ENCODE measurements at regions not wholly inside any gene's neighbourhood (a gene's known extent, or its start where the extent isn't known, plus 50 kb on each side); places are given as distances from the start of the nearest gene placed in this dataset.
A peak's percentile ranks its signal among the peaks of the same experiment; 100 is the strongest.

DNA sequence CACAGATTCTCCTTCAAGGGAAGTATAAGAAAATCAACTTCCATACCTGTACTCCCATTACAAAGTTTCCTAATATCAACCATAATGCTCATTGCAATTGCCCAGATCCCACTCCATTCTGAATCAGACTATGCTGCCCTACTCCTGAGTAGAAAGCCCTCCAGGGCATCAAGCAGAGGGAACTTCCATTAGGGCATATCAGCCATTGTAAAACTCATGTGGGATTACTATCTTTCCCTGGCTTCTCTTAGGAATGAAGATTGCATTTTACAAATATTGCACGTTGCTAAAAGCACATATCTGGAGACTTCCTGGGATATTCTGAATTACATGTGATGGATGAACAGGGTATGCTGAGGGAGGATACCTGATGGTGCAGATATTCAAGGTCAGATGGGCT lies 263.2 kb downstream of the FOXA2 start:
- no peak for DNase-seq

GRCh38 chr20:22320245-22320915 lies 264.0 kb downstream of the FOXA2 start:
- DNase-seq = no peak

DNA sequence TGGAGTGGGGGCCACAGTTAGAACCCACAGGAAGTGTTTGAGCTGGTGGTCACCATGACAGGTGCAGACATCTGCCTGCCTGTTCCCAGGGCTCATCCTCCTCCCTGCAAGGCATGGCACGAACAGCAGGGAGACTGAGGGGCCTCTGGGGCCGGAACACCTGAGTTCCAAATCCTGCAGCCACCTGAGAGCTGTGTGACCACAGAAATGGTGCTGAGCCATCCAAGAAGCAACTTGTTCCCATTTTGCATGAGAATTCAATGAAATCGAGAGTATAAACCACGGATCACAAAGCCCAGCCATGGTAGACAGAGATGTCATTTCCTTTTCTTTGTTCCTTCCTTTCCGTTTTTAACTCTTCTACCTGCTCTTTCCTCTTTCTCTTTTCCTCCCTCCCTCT lies 268.6 kb downstream of the FOXA2 start:
- DNase-seq = no peak

DNA sequence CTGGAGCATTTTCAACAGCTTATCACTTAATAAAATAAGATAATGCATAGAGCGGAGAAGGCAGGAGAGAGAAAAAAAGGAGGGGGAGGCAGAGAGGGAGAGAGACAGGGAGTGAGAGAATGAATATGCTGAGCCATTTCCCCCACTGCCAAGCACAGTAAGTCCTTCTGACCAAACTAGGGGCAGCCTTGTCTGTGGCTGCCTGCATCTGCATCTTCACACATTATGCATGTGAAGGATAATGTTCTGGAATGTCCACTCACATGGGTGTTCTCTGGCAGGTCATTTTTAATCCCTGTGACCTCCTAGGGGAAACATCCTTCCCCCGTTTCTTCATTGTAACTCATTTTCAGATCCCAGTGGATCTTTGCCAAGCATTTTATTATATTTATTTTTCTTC lies 269.3 kb downstream of the FOXA2 start:
- no peak for DNase-seq

- DNase-seq = peak in 11 of 51 donors; percentile 0 to 29 (median 7)
Measured at GRCh38 chr20:22312744-22313346, 271.5 kb downstream of the FOXA2 start.

DNA sequence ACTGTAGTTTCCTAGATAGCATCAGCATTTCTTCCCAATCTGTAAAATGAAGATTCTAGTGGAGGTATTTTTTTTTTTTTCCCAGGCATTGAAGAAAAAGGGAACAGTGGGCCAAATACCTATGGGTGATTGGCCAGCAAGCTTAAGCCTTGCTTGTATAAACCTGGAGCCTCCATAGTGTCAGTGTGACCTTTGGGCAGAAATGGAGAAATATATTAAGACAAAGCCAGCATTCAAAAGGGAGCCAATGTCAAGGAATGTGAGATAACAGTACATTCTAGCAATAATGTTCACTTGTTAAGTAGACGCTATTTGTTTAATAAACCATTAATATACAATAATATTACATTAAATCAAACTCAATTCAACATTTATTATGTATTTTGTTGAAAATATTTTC lies 275.4 kb downstream of the FOXA2 start:
- no peak for DNase-seq

DNA sequence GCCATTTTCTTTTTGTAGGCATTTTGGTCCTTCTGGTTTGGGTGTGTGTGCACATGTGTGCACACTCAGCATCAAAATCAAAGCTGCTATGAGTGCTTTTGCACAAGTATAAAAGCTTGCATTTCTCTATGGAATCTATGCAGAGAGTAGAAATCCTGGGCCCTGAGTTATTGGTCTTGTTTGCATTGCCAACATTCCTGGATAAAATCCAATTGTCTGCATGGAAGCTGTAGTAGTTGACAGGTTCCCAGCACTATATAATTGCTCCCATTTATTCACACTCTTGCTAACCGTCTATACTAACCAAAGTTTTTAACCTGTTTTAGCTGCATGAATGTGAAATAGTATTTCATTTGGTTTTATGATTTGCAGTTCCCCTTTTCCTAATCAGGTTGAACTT lies 277.0 kb downstream of the FOXA2 start:
- DNase-seq = no peak

DNA sequence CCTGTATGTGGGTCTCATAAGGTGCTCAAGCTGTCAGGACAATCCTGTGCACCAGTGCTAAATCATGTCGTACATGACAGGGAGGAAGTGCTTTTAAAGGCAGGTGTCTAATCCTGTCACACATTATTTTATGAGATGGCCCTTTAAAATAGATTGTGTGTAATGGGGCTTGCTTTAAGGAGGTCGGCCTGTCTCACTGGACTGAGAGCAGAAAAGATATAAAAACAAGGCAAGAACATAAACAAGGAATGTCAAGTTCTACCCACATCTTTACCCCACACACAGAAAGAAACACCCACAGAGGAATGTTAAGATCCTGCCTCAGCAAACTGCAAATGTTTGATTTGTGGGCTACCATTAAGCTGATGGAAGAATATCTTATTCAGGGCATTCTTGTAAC lies 279.0 kb downstream of the FOXA2 start:
- DNase-seq = no peak

GRCh38 chr20:22303523-22303922 lies 280.8 kb downstream of the FOXA2 start:
- DNase-seq = no peak

- no peak for DNase-seq
Measured at GRCh38 chr20:22302039-22302438, 282.3 kb downstream of the FOXA2 start.

- no peak for DNase-seq
Measured at GRCh38 chr20:22293886-22294285, 290.5 kb downstream of the FOXA2 start.

GRCh38 chr20:22289442-22289841 lies 294.9 kb downstream of the FOXA2 start:
- no peak for DNase-seq

- no peak for DNase-seq
Measured at GRCh38 chr20:22288957-22289356, 295.4 kb downstream of the FOXA2 start.

GRCh38 chr20:22288156-22288555 lies 296.2 kb downstream of the FOXA2 start:
- no peak for DNase-seq

- no peak for DNase-seq
Measured at GRCh38 chr20:22285555-22285954, 298.8 kb downstream of the FOXA2 start.

DNA sequence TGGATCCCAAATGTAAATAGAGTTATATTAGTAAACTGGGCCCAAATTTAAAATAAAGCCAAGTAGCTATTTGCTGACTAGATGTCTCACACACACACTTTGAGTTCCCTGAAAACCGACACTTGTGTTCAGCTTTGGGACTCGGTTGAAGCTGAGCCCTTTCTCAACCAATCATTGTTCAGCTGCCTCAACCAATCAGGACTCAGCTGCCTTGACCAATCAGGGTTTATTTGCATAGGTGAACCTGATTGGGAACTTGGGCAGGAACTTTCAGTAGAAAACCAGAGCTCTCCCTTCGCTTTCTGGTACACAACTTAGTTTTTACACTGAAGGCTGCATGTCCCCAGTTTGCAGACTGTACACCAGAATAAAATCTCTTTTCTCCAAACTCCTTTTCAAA lies 301.7 kb downstream of the FOXA2 start:
- no peak for DNase-seq

- no peak for DNase-seq
Measured at GRCh38 chr20:22274330-22274729, 310.0 kb downstream of the FOXA2 start.

DNA sequence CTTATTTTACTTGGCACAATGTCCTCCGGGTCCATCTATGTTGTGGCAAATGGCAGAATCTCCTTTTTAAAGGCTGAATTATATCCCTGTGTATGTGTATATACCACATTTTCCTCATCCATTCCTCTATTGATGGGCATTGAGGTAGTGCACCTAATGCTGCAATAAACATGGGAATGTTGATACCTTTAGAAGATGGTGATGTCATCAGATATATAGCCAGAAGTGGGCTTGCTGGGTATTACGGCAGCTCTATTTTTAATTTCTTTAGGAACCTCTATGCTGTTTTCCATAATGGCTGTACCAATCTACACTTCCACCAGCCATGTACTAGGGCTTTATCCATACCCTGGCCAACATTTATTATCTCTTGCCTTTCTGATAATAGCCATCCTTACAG lies 315.7 kb downstream of the FOXA2 start:
- DNase-seq = no peak

DNA sequence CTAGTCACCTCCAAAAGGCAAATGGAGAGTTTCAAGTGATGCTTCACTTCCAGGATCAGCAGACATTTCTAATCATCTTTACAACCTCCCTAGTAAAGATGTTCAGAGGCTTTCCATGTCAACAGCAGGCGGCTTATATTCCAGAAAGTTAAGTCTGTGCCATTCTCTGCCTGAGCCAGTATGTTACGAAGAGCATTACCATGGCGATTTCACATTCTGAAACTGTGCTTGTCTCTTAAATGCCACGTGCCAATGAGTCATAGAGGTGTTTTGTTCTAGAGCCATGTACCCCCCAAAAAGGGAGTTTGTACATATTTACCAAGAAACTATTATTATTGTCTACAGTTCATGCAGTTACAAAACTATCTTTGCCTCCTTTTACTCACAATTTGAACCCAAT lies 319.5 kb downstream of the FOXA2 start:
- DNase-seq = peak in 1 of 51 donors; percentile 40

GRCh38 chr20:22260506-22260905 lies 323.9 kb downstream of the FOXA2 start:
- DNase-seq = peak in 1 of 51 donors; percentile 1

GRCh38 chr20:22257912-22258311 lies 326.5 kb downstream of the FOXA2 start:
- no peak for DNase-seq

DNA sequence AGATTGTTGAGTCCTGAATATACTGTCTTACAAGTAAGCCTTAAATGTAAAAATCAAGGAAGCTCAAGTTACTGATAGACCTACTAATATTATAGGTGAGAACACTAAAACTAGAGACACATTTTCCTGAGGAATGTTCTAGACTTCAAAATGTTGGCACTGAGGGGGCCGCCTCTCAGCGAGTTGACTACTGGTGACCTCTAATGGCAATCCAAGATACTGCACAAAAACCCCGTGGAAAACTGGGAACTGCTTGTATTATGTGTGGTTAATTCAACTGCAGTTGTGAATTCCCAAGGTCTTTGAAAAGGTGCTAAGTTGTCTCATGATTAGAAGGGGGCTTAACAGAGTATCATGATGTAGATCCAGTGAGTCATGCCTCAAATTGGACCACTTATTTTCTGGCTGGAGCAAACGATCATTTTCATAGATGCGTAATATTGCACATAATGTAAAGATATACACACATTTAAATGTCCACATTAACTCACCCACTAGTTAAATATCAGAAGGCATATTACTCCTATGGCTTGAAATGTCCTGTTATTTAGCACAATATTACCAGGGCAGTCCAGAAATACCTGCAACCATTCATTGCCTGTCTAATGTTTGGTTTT lies 336.2 kb downstream of the FOXA2 start:
- peak in 4 of 51 donors; percentile 2 to 6 (median 2) for DNase-seq

DNA sequence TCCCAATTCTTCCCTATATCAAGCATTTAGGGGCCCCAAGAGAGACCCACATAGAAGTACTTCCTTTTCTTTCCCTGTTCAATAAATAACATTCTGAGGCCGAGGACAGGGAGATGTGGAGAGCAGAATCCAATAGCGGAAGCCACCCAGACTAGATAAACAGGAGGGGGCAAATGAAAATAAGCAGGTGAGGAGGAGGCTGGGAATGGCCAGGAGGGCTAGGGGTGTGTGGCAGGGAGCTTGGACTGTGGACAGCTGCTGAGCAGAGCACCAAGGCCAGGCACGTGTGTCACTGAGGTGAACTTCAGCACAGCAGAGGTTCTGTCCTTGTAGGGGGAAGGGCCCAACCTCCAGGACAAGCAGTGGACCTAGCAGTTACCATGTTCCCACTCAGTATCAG lies 339.2 kb downstream of the FOXA2 start:
- DNase-seq = no peak

Data from hypothalamus (tissue), 51 donors.